Stimulated activated CD8-positive, alpha-beta memory T cell treated with anti-CD3 and anti-CD28 coated beads, Interleukin-7, amount 100 ng/mL, for 48 hours (primary cell): ENCODE measurements at regions not wholly inside any gene's neighbourhood (a gene's known extent, or its start where the extent isn't known, plus 50 kb on each side); places are given as distances from the start of the nearest gene placed in this dataset.
A peak's percentile ranks its signal among the peaks of the same experiment; 100 is the strongest.

Source experiments
- DNase-seq, 2 donors: peaks; one replicate each; pipeline ENCODE4 v3.0.0-alpha.2; 2020; ENCODE audit warnings: low read depth in 1 of 2; ENCODE audit errors: extremely low read depth in 1 of 2

DNA sequence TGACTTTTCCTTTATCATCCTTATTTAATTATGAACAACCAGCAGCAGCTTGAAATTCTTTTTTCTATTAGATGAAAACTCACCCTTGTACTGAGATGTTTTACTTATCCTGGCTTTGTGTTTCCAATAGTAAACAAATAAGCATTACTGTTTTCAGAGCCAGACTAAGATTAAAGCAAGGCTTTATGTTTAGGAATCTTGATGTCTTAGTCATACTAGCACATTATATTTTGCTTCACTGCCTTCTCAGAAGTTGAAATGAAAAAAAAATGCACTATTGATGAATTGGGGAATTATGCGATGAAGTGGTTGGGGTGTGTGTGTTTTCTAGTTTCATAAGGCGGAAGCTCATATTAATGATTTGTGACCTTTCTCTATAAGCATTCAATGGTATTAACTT, 301.2 kb upstream of the E2F7 start:
- no peak for DNase-seq

DNA sequence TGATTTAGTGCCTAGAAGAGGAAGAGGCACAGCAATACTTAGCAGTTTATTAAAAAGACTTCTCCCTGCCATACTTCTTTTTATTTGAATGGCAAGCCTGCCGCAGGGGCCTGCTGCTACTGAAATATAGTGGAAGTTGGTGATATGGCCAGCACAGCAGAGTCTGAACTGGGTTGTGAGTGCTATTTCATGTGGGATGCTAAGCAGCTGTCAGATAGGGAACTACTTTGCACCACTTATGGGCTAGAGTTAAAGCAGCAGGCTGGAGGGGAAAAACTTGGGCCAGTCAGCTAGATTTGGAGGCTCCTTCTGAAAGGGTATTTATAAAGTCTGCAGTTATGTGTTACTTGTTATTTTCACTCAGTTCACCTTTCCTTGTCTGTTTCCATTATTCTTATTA, 299.0 kb upstream of the E2F7 start:
- DNase-seq, result no peak

DNA sequence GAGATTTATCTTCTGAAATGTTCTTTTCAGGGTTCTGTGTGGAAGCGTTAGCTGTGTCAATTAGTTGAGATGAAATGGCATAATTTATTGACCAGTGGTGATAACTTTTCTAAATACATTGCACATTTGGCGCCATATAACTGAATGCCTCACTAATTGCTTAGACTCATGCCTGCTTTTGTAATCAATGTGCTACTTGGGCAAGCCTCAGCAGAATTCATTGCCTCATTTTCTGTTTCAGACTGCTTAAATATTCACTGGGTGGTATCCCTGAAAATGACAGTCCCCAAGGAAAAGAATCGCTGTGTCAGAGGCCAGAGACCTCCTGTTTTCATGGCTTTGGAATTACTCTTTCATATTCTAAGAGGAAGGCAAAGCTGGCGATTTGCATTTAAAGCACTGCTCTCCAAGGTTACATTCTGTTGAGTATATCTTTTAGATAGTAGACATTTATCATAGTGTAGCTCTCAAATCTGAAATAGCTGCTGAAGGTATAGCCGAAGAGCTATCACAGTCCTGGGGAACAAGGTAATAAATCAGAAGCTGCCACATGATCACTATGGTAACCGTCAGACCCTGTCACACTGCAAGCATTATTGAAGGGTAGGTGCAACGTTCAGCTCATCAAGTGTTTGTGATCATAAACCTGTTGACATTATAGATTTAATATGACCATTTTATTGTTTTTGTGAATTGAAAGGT, 297.3 kb upstream of the E2F7 start:
- DNase-seq, result no peak

DNA sequence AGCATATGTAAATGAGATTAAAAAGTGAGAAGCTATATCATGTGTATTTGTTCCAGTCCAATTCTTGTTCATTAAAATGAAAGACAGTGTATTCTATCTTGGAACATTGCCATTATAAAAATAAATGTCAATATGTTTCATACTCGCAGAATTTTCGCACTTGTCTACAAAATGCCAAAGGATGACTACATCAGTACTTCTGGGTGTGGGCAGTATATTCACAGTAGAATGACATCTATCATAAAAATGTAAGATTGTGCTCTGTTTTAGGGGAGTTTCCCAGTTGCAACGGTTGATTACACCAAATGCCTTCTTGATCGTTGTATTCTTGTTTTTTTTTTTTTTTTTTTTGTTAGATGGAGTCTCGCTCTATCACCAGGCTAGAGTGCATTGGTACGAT, 292.3 kb upstream of the E2F7 start:
- DNase-seq, result no peak

DNA sequence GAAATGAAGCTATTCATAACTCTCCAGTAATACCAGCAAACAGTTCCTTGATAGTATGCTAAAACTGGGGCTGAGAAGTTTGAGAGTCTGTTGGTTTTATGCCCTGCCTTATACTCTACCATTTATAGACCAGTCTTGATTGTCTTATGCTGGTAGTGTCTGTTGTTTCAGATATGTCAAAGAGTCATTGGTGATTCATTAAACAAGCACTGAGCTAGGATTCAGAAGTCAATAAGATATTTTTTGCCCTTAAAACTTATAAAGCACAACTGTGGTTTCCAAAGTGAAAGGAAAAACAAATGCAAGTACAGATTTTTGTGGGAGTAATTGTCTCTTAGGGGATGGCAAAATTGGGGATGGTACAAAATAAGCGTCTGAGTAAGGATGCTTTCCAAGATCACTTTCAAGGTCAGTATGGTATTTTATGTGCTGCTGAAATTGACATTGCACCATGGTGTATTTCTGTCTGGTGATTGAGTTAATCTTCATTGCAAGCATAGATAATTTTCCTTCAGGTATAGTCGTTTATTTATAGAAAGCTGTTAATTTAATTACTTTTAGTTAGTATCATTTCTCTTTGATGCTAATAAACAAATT, 289.5 kb upstream of the E2F7 start:
- DNase-seq, result no peak

DNA sequence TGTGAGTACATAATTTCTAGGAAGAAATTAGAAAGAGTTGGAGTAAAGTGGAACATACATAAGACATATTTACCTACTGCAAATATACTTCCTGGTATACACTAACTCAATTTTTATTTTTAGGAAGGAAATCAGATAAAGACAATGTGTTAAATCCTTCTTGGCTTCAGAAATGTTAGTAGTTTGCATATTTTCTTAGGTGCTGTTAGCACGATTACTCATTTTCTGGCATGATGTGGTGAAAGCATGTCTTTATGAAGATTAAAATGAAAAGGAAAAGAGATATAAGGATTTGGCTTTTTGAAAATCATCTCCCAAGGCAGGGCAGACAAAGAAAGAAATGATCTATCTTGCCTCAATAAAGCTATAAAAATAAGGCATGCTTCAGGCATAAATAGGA, 287.6 kb upstream of the E2F7 start:
- no peak for DNase-seq

DNA sequence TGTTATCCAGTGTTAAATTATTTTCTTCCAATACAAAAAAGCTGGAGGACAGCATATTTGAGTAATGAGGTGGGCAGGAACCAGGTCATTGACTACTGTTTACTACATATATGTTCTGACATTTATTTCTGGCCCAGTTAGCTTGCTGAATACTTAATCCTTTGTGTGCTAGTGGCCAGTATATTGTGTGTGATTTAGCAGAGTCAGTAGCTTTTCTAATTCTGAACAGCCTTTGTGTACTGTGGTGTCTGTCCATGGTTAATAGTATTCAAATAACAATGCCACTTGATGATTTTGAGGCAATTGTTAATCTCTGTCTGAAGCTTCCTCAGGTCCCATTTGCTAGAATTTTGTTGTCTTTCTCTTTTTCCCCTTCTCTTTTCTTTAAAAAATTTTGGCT, 286.5 kb upstream of the E2F7 start:
- no peak for DNase-seq

DNA sequence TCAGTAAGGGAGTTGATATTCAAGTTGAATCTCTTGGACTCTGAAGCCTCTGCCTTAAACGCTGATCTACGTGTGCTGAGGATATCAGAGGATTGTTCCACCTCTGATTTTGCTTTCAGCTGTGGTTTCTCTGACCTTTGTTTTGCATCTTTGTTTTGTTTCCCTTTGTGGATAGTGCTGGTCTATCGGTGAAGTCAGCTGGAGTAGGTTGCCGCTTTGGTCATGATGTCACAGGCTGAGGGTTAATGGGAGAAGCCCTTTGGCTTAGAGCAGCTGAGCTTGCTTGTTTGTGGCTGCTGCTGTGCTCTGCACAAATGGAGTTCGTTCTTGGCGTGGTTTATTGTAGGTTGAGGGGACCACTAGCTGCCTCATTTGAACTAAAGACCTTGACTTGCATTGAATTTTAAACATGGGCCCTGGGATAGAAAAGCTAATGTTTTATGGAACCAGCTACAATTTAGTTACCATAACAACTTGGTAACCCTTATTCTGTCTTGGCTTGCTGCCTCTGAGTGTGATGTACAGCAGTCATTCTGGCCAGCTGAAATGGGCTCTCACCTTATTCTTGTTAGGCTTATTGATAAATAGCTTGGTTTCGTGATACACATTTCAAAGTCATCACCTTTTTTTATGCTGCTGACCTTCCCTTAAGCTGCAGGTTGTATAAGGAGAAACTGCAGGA, 284.5 kb upstream of the E2F7 start:
- no peak for DNase-seq

DNA sequence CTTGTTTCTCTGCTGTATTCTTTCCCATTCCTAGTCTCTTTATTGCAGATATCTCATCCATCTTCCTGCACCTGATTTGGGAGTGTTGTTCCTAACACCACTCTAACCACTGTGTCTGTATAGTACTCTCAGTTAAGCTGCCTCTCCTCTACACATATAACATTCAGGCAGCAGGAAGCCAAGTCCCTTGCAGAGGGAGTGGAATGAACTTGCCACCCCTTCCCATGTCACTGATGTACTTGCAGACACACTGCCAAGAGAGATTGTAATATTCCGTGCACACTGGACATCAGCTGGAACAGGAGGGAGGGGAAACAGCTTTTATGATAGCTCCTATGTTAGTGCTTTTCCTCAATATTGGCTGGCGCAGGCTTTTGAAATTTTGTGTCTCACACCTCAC, 281.6 kb upstream of the E2F7 start:
- no peak for DNase-seq

DNA sequence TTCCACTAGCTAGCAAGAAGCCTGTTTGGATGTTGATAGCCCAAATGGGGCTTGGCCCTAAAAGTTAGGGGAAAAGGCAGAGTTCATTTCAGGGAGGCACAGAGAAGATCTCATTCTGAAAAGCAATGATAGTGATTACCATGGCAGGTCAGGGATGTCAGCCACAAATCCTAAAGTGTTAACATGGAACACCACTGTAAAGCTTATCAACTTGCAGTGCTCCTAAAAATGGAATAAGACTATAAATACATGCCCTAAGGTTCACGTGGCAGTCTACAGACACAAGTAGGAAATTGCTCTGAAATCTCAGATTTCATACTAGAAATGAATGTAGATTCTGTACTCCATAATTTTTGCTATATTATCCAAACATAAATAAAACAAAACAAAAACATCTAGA, 280.0 kb upstream of the E2F7 start:
- DNase-seq, result no peak

DNA sequence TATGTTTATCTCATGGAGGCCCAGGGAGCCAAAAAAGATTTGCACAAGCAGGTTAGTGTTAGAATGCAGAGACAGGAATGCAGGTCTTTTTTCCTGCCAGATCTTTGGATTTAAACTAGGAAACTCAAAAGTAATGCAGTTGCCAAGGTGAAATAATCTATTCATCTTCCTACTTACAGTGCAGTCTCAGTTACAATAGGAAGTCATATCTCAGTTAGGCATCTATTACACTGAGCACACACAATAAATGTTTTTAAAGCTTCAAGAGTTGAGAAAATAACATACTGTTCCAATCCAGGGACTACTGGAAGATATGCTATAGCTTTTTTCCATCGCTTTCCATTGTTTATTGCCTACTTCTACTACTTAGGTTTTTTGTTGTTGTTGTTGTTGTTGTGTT, 279.3 kb upstream of the E2F7 start:
- DNase-seq, result no peak

DNA sequence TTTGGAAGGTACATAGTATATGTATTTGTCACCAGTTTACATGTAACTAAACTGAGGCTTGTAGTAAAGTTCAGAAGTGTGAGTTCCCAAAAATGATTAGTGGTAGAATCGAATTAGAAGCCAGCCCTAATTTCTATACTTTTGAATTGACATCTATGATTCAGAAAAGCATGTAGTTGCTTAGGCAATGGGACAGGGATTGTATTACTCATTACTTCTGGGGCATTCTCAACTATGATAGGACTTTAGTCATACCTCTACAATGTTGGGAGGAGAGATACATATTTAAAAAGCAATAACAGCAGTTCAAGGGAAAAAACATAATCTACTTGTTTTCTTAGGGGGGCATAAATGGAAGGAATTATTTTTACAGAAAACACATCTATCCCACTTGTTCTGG, 277.9 kb upstream of the E2F7 start:
- no peak for DNase-seq

DNA sequence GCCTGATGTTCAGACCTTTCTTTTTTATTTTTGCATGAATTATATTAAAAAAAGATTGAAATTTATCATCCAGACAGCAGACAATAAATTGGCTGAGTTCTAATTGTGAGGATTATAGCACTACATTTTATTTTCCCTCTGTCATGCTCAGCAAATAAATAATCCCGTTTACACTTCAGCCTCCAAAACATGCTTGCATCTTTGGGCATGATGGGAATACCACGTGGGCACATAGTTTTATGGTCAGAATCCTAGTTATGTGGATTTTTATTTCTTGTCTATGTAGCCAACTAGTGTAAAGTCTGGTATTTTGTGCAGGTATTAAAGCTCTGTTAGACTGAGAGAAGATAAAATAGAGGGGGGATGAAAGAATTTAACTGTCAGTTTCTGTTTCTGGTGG, 276.9 kb upstream of the E2F7 start:
- no peak for DNase-seq

DNA sequence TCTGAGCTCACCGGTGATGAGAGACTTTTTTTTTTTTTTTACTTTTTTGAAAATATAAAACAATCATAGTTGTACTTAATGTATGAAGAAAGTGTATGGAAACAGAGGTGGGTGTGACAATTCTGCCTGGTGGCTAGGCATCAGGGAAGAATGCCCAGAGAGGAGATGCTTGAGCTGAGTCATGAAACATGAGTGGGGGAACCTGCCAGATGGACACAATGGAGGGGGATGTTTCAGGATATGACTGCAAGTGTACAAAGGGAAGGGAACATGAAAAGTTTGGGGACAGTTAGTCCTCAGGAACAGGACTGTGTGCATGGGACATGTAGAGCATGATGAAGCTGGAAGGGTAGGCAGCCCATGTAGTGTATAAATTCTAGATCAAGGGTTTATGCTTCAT, 274.2 kb upstream of the E2F7 start:
- no peak for DNase-seq

DNA sequence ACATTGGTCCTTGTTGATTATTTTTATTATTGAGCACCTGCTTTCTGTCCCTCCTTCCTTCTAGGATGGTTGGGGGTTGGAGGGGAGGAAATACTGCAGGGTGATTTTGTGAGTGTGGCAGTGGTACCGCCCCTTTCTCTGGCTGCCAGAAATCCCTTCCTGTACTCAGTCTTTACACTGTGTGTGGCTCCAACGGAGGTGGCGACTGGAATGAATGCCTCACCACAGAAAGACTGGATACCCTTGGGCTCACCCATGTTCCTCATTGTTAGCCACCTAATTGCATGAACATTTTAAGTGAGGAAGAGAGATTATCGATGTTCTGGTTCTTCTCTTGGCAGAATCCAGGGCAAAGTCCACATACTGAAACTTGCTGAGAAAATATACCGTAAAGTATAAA, 272.0 kb upstream of the E2F7 start:
- no peak for DNase-seq

DNA sequence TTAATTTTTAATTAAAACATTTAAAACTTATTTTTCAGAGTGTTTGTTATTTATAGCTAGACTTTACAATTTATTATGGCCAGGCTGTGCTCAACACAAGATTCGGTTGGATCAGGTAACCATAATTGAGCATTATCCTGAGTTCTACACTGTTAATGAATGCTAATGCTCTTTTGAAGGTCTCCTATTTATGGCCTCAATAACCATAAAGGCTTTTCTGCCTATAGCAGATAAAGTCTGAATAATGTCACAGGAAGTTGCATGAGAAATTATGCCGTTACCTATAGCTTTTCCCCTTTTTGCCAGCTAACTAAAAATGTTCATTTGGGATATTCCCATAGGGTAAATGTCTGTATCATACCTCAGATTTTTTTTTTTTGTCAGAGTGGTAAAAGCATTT, 269.4 kb upstream of the E2F7 start:
- DNase-seq, result no peak

DNA sequence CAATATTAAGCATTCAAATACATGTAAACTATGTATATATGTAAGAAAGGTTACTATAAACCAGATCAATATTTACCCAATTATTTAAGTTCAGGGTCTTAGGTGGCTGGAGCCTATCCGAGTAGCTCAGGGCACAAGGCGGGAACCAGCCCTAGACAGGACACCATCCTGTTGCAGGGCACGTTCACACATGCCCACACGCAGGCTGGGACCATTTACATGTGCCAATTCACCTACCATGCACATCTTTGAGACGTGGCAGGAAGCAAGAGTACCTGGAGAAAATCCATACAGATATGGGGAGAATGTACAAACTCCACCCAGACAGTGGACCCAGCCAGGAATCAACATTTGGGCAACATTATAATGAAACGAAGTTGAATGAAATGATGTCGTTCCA, 263.0 kb upstream of the E2F7 start:
- DNase-seq, result no peak

DNA sequence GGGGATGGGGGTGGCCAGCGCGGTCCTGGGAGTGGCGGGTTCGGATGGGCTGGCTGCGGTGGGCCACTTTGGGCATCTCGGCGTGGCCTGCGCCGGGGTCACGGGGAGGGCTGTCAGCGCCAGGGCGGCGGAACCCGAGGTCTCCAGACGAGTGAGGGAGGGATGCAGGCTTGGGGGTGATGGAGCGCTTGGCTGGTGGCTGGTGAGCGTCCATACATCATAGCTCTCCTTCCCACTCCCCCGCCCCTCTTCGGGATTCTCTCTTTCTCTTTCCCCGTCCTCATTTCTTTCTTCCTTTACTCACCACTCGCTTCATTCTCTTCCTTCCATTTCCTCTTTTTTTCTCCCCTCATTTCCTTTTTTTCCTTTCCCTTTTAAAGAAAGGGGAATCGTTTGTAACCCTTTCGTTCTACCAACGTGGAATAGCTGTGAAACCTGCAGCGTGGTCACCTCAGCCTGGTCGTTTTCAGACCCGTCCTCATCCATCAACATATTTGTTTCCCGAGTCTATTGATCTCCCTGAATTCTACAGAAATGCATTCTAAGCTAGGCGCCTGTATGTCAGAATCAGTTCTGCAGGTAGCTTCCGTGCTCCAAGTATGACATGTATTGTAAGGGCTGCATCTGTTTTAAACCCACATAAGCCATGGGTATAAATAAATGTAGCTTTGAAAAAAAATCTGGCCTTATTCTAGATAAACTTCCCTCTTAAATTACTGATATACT, 260.3 kb upstream of the E2F7 start:
- DNase-seq, result no peak

DNA sequence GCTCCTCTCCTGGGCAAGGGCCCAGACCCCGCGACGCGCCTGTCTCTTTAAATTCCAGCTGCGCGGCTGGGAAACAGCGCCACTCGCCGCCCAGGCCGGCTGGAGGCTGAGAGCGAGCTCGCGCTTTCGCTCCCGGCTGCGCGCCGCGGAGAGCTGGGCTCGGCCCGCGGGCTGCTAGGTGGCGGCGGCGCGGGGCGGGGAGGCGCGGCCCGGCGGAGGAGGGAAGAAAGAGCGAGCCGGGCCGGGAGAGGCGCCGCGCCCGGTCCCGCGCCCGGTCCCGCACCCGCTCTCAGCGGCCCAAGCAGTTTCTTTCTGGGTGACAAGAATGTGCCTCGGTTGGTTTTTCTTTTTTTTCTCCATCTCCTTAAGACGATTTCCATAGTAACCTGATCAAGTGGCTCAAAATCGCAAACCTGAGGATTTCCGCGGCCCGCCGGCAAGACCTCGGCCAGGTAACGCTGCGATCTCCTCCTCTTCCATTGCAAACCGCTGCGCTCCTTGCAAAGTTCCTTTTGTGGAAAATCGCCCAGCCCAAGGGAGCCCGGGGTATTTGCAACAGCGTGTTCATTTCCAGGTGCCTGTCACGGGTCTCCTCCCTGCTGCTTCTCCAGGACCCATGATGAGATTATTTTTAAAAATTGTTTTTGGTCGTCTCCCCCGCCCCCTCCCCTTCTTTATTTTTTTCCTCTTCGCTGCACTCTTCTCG, 259.5 kb upstream of the E2F7 start:
- DNase-seq, result peak in 1 of 2 donors; percentile 9

DNA sequence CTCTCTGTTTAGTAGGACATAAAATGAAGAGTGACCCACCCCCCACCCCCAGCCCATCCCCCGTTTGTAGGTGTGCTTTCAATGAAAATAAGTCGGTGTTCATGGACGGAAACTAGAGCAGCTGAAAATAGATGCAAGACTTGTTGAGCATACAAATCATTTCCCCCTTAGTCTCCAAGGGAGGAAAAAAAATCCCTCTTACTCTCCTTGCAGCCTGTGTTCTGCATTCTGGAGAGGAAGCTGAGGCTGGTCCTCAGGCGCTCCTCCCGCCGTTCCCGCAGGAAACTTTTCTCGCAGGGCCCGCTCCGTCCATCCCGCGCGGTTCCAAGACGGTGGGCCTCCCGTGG, 259.0 kb upstream of the E2F7 start:
- DNase-seq, result no peak

DNA sequence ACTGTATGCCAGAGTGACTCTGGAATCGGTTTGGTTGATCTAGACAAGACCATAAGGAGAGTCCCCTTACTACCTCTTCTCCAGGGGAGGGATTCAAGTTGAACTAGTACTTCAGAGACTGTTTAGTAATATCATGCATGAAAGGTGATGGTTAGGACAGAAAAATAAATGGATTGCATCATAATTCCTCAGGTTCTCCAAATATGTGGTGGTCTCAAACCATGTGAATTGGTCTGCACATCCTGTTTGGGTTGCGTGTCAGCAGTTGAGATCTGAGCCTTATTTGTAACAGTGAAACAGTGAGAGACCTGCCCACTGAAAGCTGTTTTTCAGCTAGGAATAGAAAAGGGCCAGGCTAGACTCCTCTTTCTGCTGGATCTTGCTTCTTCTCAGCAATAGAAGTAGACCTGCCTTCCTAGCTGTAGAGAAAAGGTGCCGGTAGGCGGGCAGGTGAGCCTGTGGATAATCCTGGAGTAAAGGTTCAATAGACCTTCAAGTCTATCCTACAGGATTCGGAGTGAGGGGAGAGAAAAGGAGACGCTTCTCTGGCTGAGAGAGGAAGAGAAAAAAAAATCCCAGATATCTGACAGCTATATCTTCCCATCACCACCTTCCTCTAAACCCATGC, 258.5 kb upstream of the E2F7 start:
- DNase-seq, result no peak
